Gastrocnemius medialis (tissue), 4 donors: ENCODE measurements at regions not wholly inside any gene's neighbourhood (a gene's known extent, or its start where the extent isn't known, plus 50 kb on each side); places are given as distances from the start of the nearest gene placed in this dataset.

Source experiments
- ATAC-seq, 2 donors: fragments of 150-250 bp; one replicate each; pipeline ENCODE4 v1.9.1; 2016
- DNase-seq, 2 donors: peaks; one replicate each; pipeline ENCODE4 v3.0.0-alpha.2; 2019
- H3K27ac ChIP-seq, 4 donors: fragments of 200-600 bp; sonication (generic); 1 replicate in 1 of 4; 2 replicates in 3 of 4; pipeline ENCODE4 v1.5.1; 2016 to 2018; ENCODE audit warnings: mild to moderate bottlenecking in 2 of 4, moderate library complexity in 1 of 4
- H3K27me3 ChIP-seq, 3 donors: fragments of 200-600 bp; sonication (generic) in 2 of 3; 1 replicate in 1 of 3; 2 replicates in 2 of 3; pipeline versions ENCODE4 v1.5.1 to v1.6.0; 2016 to 2019; ENCODE audit warnings: mild to moderate bottlenecking in 1 of 3, moderate library complexity in 1 of 3
- H3K36me3 ChIP-seq, 2 donors: fragments of 200-600 bp; sonication (generic) in 1 of 2; one replicate each; pipeline ENCODE4 v1.5.1; 2017 to 2018
- H3K4me1 ChIP-seq, 2 donors: fragments of 200-600 bp; sonication (generic) in 1 of 2; one replicate each; pipeline ENCODE4 v1.5.1; 2016 to 2017; ENCODE audit warnings: mild to moderate bottlenecking in 2 of 2
- H3K4me3 ChIP-seq, 4 donors: fragments of 200-600 bp; sonication (generic) in 3 of 4; 1 replicate in 1 of 4; 2 replicates in 3 of 4; pipeline ENCODE4 v1.5.1; 2016 to 2019; ENCODE audit warnings: mild to moderate bottlenecking in 2 of 4
- H3K9me3 ChIP-seq, 3 donors: fragments of 200-600 bp; sonication (generic) in 2 of 3; 1 replicate in 1 of 3; 2 replicates in 2 of 3; pipeline ENCODE4 v1.5.1; 2016 to 2019
- POLR2A ChIP-seq, 2 donors: fragments of 450-650 bp; IDR thresholded peaks; one replicate each; pipeline ENCODE4 v1.6.1; 2017; ENCODE audit warnings: antibody characterized with exemption in 2 of 2, mild to moderate bottlenecking in 2 of 2, moderate library complexity in 2 of 2
- in situ Hi-C, 4 donors: fragments of 200-750 bp; cut with MboI; loops; one replicate each; pipeline versions ENCODE4 v1.15.0 to v1.8.0; 2017; ENCODE audit warnings: low sequenced_read_pairs in 4 of 4
- intact Hi-C: fragments of 100-400 bp; cut with DNase I; formaldehyde crosslinking; loops from one replicate; pipeline ENCODE4 v1.15.1; 2023; ENCODE audit warnings: low total_unique reads
- TF ChIP-seq, protein P1 (sequence below), 5 experiments: fragments of 450-650 bp in 3 of 5; fragments of 200-600 bp in 2 of 5; sonication (generic) in 2 of 5; IDR thresholded peaks in 4 of 5; conservative IDR thresholded peaks in 1 of 5; 1 replicate in 4 of 5; 2 replicates in 1 of 5; pipeline ENCODE4 v1.5.1; 2016 to 2019; ENCODE audit warnings: antibody characterized with exemption in 5 of 5, mild to moderate bottlenecking in 3 of 5, moderate library complexity in 3 of 5

DNA sequence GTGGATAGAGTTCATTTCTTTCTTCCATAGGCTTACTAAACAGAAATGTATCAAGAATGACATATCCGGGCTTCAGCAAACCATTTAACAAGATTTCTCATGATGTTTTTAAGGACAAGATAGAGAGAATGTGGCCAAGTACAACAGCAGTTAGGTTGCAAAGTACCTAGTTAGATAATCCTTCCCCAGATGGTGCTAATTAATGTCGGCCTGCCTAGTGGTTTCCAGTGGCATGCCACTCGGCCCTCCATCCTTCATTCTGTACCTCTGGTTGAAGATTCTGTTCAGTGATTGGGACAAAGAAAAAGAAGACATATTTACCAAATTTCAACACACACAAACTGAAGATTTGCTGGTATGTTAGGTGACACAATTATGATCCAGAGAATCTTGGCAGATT is 212.1 kb downstream of the MACC1 start:
- Histone ChIP-seq H3K27ac (no peak overlapping the region), H3K4me3 (no peak overlapping the region), H3K4me1 (no peaks in the 10 kb centered on the region), H3K27me3 (no peaks in the 10 kb centered on the region), H3K9me3 (no peaks in the 10 kb centered on the region), H3K36me3 (no peaks in the 10 kb centered on the region)
- in situ Hi-C loops: no loop called here
- DNase-seq (no peak), ATAC-seq (no peak)
- TF ChIP-seq, protein P1, sequence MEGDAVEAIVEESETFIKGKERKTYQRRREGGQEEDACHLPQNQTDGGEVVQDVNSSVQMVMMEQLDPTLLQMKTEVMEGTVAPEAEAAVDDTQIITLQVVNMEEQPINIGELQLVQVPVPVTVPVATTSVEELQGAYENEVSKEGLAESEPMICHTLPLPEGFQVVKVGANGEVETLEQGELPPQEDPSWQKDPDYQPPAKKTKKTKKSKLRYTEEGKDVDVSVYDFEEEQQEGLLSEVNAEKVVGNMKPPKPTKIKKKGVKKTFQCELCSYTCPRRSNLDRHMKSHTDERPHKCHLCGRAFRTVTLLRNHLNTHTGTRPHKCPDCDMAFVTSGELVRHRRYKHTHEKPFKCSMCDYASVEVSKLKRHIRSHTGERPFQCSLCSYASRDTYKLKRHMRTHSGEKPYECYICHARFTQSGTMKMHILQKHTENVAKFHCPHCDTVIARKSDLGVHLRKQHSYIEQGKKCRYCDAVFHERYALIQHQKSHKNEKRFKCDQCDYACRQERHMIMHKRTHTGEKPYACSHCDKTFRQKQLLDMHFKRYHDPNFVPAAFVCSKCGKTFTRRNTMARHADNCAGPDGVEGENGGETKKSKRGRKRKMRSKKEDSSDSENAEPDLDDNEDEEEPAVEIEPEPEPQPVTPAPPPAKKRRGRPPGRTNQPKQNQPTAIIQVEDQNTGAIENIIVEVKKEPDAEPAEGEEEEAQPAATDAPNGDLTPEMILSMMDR (IDR thresholded peaks at IDR 0.05 in 4 of 5, conservative IDR thresholded peaks at IDR 0.05 in 1 of 5): no peak
- no peak for TF ChIP-seq POLR2A (IDR thresholded peaks at IDR 0.05)
- intact Hi-C loops: no loop called here

DNA sequence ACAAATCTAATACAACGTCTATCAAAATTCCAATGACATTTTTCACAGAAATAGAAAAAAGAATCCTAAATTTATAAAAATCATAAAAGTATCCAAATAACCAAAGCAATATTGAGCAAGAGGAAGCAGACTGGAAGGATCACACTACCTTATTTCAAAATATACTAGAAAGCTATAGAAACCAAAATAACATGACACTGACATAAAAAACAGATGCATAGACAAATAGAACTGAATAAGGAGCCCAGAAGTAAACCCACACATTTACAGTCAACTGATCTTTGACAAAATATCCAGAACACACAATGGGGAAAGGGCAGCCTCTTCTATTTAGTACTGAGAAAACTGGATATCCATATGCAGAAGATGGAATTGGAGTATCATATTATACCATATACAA is 217.5 kb downstream of the MACC1 start:
- Histone ChIP-seq H3K9me3 (no peaks in the 10 kb centered on the region), H3K27me3 (no peaks in the 10 kb centered on the region), H3K4me3 (no peak overlapping the region), H3K4me1 (no peaks in the 10 kb centered on the region), H3K27ac (no peak overlapping the region), H3K36me3 (no peaks in the 10 kb centered on the region)
- no peak for ATAC-seq
- DNase-seq: no peak
- TF ChIP-seq POLR2A (IDR thresholded peaks at IDR 0.05): no peak
- TF ChIP-seq, protein P1 (IDR thresholded peaks at IDR 0.05 in 4 of 5, conservative IDR thresholded peaks at IDR 0.05 in 1 of 5): no peak
- in situ Hi-C loops: no loop called here
- intact Hi-C loops: no loop called here

DNA sequence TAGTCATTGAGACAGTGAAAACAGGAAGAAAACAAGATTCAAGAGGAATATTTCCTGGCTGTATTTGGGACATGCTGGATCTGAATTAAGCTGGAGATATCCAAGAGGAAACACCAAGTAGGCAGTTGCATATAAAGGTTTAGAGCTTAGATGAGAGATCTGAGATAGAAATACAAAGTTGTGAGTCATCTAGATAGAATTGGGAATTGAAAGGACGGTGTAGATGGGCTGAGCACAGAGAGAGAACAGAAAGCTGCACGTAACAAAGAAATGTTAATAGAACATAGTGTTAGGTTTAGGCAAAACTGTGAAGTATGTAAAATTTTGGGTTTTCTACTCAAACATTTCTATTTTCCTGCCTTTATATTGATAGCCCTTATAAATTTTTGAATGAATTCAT is 218.5 kb upstream of the TMEM196 start:
- H3K27ac ChIP-seq: no peak overlapping the region
- DNase-seq: no peak
- intact Hi-C loops: no loop called here
- H3K27me3 ChIP-seq: no peaks in the 10 kb centered on the region
- TF ChIP-seq, protein P1 (IDR thresholded peaks at IDR 0.05 in 4 of 5, conservative IDR thresholded peaks at IDR 0.05 in 1 of 5): no peak
- no peak for TF ChIP-seq POLR2A (IDR thresholded peaks at IDR 0.05)
- no peaks in the 10 kb centered on the region for H3K4me1 ChIP-seq
- no peak overlapping the region for H3K4me3 ChIP-seq
- no peaks in the 10 kb centered on the region for H3K9me3 ChIP-seq
- ATAC-seq: no peak
- in situ Hi-C loops: no loop called here
- H3K36me3 ChIP-seq: no peaks in the 10 kb centered on the region

DNA sequence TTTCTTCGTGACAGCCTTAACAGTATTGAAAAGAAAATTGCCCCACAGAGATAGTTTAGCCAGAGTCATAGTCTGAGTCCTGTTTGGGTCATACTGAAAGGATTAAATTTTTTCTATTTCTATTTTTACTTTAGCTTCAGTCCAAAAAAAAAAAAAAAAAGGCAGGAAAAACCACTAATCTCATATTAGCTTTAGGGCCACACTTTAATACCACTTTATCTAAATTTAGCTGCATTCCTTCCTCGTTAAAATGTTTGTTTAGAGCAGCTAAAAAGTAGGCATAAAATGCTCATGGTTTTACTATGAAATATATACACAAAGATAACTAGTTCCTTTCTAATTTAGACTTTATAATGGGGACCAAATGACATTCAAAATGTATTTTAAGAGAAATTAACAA is 216.5 kb upstream of the TMEM196 start:
- in situ Hi-C loops: no loop called here
- TF ChIP-seq, protein P1 (IDR thresholded peaks at IDR 0.05 in 4 of 5, conservative IDR thresholded peaks at IDR 0.05 in 1 of 5): no peak
- TF ChIP-seq POLR2A (IDR thresholded peaks at IDR 0.05): no peak
- DNase-seq (no peak), ATAC-seq (no peak)
- intact Hi-C loops: no loop called here
- Histone ChIP-seq H3K4me3 (no peak overlapping the region), H3K27me3 (no peaks in the 10 kb centered on the region), H3K9me3 (no peaks in the 10 kb centered on the region), H3K4me1 (no peaks in the 10 kb centered on the region), H3K36me3 (no peaks in the 10 kb centered on the region), H3K27ac (no peak overlapping the region)

DNA sequence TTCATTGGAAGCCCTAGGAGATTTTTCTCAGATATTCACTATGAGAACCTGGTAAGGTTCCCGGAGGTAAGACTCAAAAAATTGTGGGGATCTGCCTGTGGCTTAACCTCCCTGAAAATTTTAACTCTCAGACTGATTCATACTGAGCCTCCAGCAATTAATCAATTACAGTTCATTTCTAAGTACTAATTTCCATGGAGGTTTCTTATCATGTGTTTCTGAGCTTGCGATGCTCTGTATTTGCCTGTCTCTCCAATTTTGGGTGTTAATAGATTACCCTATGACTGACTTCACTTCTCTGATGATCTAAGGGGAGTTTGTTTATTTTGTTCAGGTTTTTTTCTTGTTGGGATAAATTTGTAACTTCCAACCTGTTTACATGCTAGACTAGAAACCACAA is 215.4 kb upstream of the TMEM196 start:
- Histone ChIP-seq H3K9me3 (no peaks in the 10 kb centered on the region), H3K36me3 (no peaks in the 10 kb centered on the region), H3K27ac (no peak overlapping the region), H3K27me3 (no peaks in the 10 kb centered on the region), H3K4me1 (no peaks in the 10 kb centered on the region), H3K4me3 (no peak overlapping the region)
- ATAC-seq (no peak), DNase-seq (no peak)
- in situ Hi-C loops (no loop called here), intact Hi-C loops (no loop called here)
- TF ChIP-seq POLR2A (IDR thresholded peaks at IDR 0.05): no peak
- TF ChIP-seq, protein P1 (IDR thresholded peaks at IDR 0.05 in 4 of 5, conservative IDR thresholded peaks at IDR 0.05 in 1 of 5): no peak
